CD4-positive, CD25-positive, alpha-beta regulatory T cell (primary cell): ENCODE measurements at regions not wholly inside any gene's neighbourhood (a gene's known extent, or its start where the extent isn't known, plus 50 kb on each side); places are given as distances from the start of the nearest gene placed in this dataset.
"Not testable (repeated sequence)": the region's sequence is repeated elsewhere in the genome, so short reads cannot be mapped to it uniquely, and the experiment has no call there.

Source experiments
- ATAC-seq, 2 donors: fragments of 150-1000 bp; cut with Tn5 transposase; one replicate each; pipeline ENCODE4 v1.10.0; 2021; ENCODE audit warnings: low read depth in 2 of 2, moderate number of reproducible peaks in 2 of 2, moderate library complexity in 1 of 2
- DNase-seq, 3 donors: peaks; one replicate each; pipeline versions ENCODE4 v3.0.0 to v3.0.0-alpha.2; 2012 to 2022; ENCODE audit warnings: mixed read lengths in 1 of 3
- H3K27ac ChIP-seq: one replicate; pipeline ENCODE4 v1.7.0; 2013; ENCODE audit warnings: mild to moderate bottlenecking, low read length; ENCODE audit not compliant: insufficient read depth, poor library complexity, severe bottlenecking
- H3K27me3 ChIP-seq: one replicate; pipeline ENCODE4 v1.7.0; 2013; ENCODE audit warnings: low read length; ENCODE audit not compliant: control insufficient read depth, insufficient read depth
- H3K36me3 ChIP-seq: one replicate; pipeline ENCODE4 v1.7.0; 2013; ENCODE audit warnings: mild to moderate bottlenecking, low read length, moderate library complexity; ENCODE audit not compliant: control insufficient read depth, insufficient read depth
- H3K4me1 ChIP-seq: 2 replicates; pipeline ENCODE4 v1.7.0; 2013; ENCODE audit warnings: mild to moderate bottlenecking, low read length; ENCODE audit not compliant: insufficient read depth, control insufficient read depth, poor library complexity, severe bottlenecking
- H3K4me3 ChIP-seq: one replicate; pipeline ENCODE4 v1.7.0; 2013; ENCODE audit warnings: low read depth, mild to moderate bottlenecking, low read length, moderate library complexity
- H3K9me3 ChIP-seq, 2 experiments: 1 replicate in 1 of 2; 2 replicates in 1 of 2; pipeline ENCODE4 v1.7.0; 2013; ENCODE audit warnings: low read length in 2 of 2, mild to moderate bottlenecking in 1 of 2, moderate library complexity in 1 of 2; ENCODE audit not compliant: control insufficient read depth in 2 of 2
- H3K27ac Mint-ChIP-seq, 3 donors: one replicate each; pipeline ENCODE4 v1.8.0; 2020 to 2022; ENCODE audit warnings: mild to moderate bottlenecking in 3 of 3, mixed read lengths in 3 of 3, moderate library complexity in 2 of 3
- H3K27me3 Mint-ChIP-seq: one replicate; pipeline ENCODE4 v1.8.0; 2022; ENCODE audit warnings: mild to moderate bottlenecking, mixed read lengths
- H3K36me3 Mint-ChIP-seq: one replicate; pipeline ENCODE4 v1.8.0; 2020; ENCODE audit warnings: mixed read lengths
- H3K4me1 Mint-ChIP-seq, 4 donors: one replicate each; pipeline ENCODE4 v1.8.0; 2020 to 2022; ENCODE audit warnings: mixed read lengths in 4 of 4, mild to moderate bottlenecking in 1 of 4
- H3K4me3 Mint-ChIP-seq, 4 donors: one replicate each; pipeline ENCODE4 v1.8.0; 2020 to 2022; ENCODE audit warnings: mild to moderate bottlenecking in 4 of 4, mixed read lengths in 4 of 4, moderate library complexity in 3 of 4
- H3K9me3 Mint-ChIP-seq, 7 donors: one replicate each; pipeline ENCODE4 v1.8.0; 2020 to 2022; ENCODE audit warnings: mixed read lengths in 7 of 7, mild to moderate bottlenecking in 3 of 7, moderate library complexity in 2 of 7

GRCh38 chr11:50337432-50337831 lies 304.8 kb downstream of the OR4C45 start:
- H3K4me3 Mint-ChIP-seq, H3K4me1 Mint-ChIP-seq, H3K27me3 ChIP-seq, H3K27me3 Mint-ChIP-seq, H3K27ac Mint-ChIP-seq, H3K36me3 ChIP-seq, H3K4me3 ChIP-seq, H3K4me1 ChIP-seq, ATAC-seq, H3K27ac ChIP-seq, H3K9me3 ChIP-seq, DNase-seq, H3K36me3 Mint-ChIP-seq: not testable (repeated sequence)
- H3K9me3 Mint-ChIP-seq = peaks cover 0 to 44% (median 10%) of the 10 kb centered on the region in 7 donors

GRCh38 chr11:50348018-50348417 lies 315.3 kb downstream of the OR4C45 start:
- not testable (repeated sequence) for H3K4me1 Mint-ChIP-seq, H3K36me3 Mint-ChIP-seq, H3K27ac ChIP-seq, H3K9me3 Mint-ChIP-seq, ATAC-seq, H3K4me3 Mint-ChIP-seq, H3K4me3 ChIP-seq, H3K27me3 Mint-ChIP-seq, H3K27me3 ChIP-seq, H3K27ac Mint-ChIP-seq, H3K4me1 ChIP-seq, H3K9me3 ChIP-seq, H3K36me3 ChIP-seq, DNase-seq

- Mint-ChIP-seq H3K36me3 (no peaks in the 10 kb centered on the region), H3K9me3 (peaks cover 0 to 49% (median 7%) of the 10 kb centered on the region in 7 donors)
Observed at GRCh38 chr11:50379484-50379883, 346.8 kb downstream of the OR4C45 start.

GRCh38 chr11:50394017-50394416 lies 361.3 kb downstream of the OR4C45 start:
- Histone ChIP-seq H3K9me3 (peaks cover 41 to 76% of the 10 kb centered on the region in 2 experiments), H3K4me3 (no peak overlapping the region)

More at GRCh38 chr11:50379484-50379883, 346.8 kb downstream of the OR4C45 start:
- DNase-seq (no peak), ATAC-seq (no peak)
- Histone ChIP-seq H3K27ac (no peak overlapping the region), H3K27me3 (no peaks in the 10 kb centered on the region), H3K36me3 (no peaks in the 10 kb centered on the region), H3K4me3 (no peak overlapping the region), H3K4me1 (no peaks in the 10 kb centered on the region), H3K9me3 (peaks cover 17 to 59% of the 10 kb centered on the region in 2 experiments)
- Mint-ChIP-seq H3K27ac (no peak overlapping the region), H3K4me3 (no peak overlapping the region), H3K27me3 (no peaks in the 10 kb centered on the region), H3K4me1 (no peaks in the 10 kb centered on the region)

GRCh38 chr11:50412832-50413231 lies 380.2 kb downstream of the OR4C45 start:
- H3K9me3 Mint-ChIP-seq = peaks cover 2 to 27% (median 11%) of the 10 kb centered on the region in 7 donors
- H3K4me3 Mint-ChIP-seq = no peak overlapping the region
- DNase-seq = no peak

More at GRCh38 chr11:50394017-50394416, 361.3 kb downstream of the OR4C45 start:
- H3K4me1 Mint-ChIP-seq = no peaks in the 10 kb centered on the region
- ATAC-seq (no peak), DNase-seq (no peak)
- no peaks in the 10 kb centered on the region for H3K27me3 Mint-ChIP-seq
- no peak overlapping the region for H3K27ac Mint-ChIP-seq
- peaks cover 0 to 39% (median 10%) of the 10 kb centered on the region in 7 donors for H3K9me3 Mint-ChIP-seq
- H3K36me3 Mint-ChIP-seq = no peaks in the 10 kb centered on the region
- H3K4me3 Mint-ChIP-seq = no peak overlapping the region
- Histone ChIP-seq H3K4me1 (no peaks in the 10 kb centered on the region), H3K27ac (no peak overlapping the region), H3K36me3 (no peaks in the 10 kb centered on the region), H3K27me3 (no peaks in the 10 kb centered on the region)

GRCh38 chr11:50423208-50423607 lies 390.5 kb downstream of the OR4C45 start:
- H3K9me3 ChIP-seq = peaks cover 4 to 5% of the 10 kb centered on the region in 2 experiments
- ATAC-seq = no peak
- H3K27me3 Mint-ChIP-seq = no peaks in the 10 kb centered on the region

More at GRCh38 chr11:50412832-50413231, 380.2 kb downstream of the OR4C45 start:
- no peak for ATAC-seq
- Histone ChIP-seq H3K27me3 (no peaks in the 10 kb centered on the region), H3K36me3 (no peaks in the 10 kb centered on the region), H3K4me1 (no peaks in the 10 kb centered on the region), H3K9me3 (peaks cover 8 to 20% of the 10 kb centered on the region in 2 experiments), H3K4me3 (no peak overlapping the region), H3K27ac (no peak overlapping the region)
- Mint-ChIP-seq H3K27ac (no peak overlapping the region), H3K36me3 (no peaks in the 10 kb centered on the region), H3K27me3 (no peaks in the 10 kb centered on the region), H3K4me1 (no peaks in the 10 kb centered on the region)

More at GRCh38 chr11:50423208-50423607, 390.5 kb downstream of the OR4C45 start:
- H3K4me3 ChIP-seq = no peak overlapping the region
- no peaks in the 10 kb centered on the region for H3K4me1 Mint-ChIP-seq
- H3K27me3 ChIP-seq = no peaks in the 10 kb centered on the region
- H3K4me1 ChIP-seq = no peaks in the 10 kb centered on the region
- peaks cover 0 to 35% (median 4%) of the 10 kb centered on the region in 7 donors for H3K9me3 Mint-ChIP-seq
- no peak overlapping the region for H3K4me3 Mint-ChIP-seq
- no peak overlapping the region for H3K27ac ChIP-seq
- H3K36me3 ChIP-seq = no peaks in the 10 kb centered on the region
- no peaks in the 10 kb centered on the region for H3K36me3 Mint-ChIP-seq
- H3K27ac Mint-ChIP-seq = no peak overlapping the region
- DNase-seq = no peak
